ENCODE measurements at regions not wholly inside any gene's neighbourhood (a gene's known extent, or its start where the extent isn't known, plus 50 kb on each side); places are given as distances from the start of the nearest gene placed in this dataset.

DNA sequence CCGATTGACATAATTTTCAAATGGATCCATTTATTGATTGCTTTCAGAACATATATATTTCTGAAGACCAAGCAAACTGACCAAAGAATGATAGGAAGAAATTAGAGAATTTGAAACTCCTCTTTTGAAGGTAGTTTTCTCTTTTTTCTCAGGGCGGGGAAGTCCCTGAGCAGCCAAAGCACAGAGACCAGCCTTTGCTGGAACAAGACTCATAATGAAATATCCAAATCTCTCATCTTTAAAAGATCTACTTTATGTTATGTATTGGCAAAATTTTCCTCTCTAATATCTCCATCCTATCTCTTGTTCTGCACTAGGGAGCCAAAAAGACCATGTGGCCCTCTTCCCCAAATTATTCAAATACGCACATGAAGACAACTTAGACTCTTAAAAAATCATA lies 379.0 kb upstream of the TCF4 start:
- TF ChIP-seq, protein P1, sequence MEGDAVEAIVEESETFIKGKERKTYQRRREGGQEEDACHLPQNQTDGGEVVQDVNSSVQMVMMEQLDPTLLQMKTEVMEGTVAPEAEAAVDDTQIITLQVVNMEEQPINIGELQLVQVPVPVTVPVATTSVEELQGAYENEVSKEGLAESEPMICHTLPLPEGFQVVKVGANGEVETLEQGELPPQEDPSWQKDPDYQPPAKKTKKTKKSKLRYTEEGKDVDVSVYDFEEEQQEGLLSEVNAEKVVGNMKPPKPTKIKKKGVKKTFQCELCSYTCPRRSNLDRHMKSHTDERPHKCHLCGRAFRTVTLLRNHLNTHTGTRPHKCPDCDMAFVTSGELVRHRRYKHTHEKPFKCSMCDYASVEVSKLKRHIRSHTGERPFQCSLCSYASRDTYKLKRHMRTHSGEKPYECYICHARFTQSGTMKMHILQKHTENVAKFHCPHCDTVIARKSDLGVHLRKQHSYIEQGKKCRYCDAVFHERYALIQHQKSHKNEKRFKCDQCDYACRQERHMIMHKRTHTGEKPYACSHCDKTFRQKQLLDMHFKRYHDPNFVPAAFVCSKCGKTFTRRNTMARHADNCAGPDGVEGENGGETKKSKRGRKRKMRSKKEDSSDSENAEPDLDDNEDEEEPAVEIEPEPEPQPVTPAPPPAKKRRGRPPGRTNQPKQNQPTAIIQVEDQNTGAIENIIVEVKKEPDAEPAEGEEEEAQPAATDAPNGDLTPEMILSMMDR (IDR thresholded peaks at IDR 0.05): no peak

DNA sequence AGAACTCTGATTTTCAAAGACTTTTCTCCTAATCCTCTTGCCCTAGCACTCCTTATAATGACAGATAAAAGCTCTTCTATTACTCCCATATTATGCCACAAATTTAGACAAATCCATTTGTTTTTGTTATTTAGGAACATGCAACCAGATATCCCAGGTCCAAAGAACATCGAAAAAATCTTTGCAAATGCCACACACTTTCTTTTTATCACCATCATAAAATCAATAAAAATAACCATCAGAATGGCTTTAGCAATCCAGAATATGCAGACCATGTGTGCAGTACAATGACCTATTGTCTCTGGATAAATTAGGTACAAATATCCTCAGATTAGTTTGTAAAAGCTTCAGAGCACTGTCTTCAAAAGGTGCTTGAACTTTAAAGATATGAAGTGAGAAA lies 376.2 kb upstream of the TCF4 start:
- TF ChIP-seq, protein P1 (IDR thresholded peaks at IDR 0.05): no peak

DNA sequence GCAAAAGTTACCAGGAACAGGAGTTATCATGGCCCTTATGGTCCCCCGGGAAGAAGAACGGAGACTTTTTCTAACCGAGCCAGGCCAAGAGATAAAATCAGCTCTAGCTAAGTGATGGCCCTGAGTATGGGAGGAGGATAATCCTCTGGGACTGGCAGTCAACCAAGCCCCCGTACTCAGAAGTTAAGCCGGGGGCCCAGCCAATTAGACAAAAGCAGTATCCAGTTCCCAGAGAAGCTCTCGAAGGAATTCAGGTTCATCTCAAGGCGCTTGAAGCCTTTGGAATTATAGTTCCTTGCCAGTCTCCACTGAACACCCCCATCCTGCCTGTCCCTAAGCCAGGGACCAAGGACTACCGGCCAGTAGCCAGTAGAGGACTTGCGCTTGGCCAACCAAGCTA lies 365.3 kb upstream of the TCF4 start:
- TF ChIP-seq, protein P1 (IDR thresholded peaks at IDR 0.05): no peak

DNA sequence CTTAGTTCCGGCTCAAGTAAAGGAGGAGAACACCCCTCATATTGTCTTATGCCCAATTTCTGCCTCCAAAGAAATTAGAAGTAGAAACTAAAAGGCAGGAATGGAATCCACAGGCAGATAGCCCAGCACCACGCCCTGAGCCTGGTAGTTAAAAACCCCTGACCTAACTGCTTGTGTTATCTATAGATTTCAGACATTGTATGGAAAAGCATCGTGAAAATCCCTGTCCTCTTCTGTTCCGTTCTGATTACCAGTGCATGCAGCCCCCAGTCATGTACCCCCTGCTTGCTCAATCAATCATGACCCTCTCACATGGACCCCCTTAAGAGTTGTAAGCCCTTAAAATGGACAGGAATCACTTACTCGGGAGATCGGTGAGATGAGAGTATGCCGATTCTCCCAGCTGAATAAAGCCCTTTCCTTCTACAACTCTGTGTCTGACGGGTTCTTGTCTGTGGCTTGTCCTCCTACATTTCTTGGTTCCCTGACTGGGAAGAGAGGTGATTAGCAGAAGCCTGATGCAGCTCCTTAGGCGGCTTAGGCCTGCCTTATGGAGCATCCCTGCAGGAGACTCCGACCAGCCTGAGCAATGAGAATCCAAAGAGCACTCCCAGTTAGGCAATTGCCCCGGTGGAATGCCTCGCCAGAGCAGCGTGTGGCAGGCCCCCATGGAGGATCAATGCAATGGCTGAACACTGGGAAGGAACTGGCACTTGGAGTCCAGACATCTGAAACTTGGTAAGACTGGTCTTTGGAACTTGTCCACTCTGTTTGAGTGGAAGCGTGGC lies 362.6 kb upstream of the TCF4 start:
- TF ChIP-seq, protein P1 (IDR thresholded peaks at IDR 0.05): no peak

DNA sequence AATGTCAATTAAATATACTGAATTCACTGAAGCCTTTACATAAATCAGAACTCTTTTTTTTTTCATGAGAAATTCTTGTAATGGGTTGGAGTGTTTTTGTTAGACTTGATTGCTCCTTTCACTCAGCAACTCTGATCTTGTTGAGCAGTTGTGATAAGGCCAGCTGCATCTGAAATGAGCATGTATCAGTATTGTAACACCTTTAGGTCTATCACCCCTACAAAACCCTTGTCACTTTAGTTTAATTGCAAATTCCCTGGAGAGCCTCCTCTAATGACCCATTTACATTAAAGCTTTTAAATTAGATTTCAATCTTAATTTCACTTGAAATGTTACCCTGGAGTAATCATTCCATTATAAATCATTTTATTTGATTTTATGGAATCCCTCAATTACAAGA lies 346.8 kb upstream of the TCF4 start:
- TF ChIP-seq, protein P1 (IDR thresholded peaks at IDR 0.05): no peak

DNA sequence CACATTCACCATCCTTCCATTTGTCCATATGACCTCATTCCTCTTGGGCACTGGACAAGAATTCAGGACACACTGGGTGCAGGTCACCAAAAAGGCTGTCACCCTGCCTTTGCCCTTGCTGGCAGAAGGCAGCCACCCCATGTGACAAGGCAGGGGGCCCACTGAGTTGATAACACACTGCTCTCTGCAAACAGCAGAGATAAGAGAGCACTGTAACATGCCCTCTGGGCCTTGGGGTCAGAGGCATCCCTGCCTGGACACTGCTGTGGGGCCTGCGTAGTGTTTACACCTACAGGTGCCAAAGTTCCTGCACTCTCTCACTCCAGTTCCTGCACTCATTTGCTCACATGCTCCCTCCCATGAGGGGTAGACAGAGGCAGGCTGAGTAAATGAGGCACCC lies 344.7 kb upstream of the TCF4 start:
- TF ChIP-seq, protein P1 (IDR thresholded peaks at IDR 0.05): no peak

DNA sequence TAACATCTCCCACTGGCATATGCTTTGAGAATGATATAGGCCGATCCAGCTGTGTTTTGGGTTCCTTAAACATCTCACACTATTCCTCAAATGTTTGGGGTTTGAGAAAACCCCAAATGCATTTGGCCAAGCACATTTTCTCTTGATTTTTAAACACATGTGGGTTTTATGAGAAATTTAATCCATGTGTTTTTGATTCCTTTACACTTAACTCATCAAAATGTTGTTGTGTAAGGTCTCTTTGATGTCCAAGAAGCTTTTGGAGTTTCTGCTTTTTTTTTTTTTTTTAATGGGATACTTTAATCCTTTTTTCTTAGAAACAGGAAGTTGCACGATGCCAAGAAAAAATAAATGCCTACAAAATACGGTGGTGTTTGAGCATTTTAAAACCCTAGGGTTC lies 339.8 kb upstream of the TCF4 start:
- TF ChIP-seq, protein P1 (IDR thresholded peaks at IDR 0.05): no peak

DNA sequence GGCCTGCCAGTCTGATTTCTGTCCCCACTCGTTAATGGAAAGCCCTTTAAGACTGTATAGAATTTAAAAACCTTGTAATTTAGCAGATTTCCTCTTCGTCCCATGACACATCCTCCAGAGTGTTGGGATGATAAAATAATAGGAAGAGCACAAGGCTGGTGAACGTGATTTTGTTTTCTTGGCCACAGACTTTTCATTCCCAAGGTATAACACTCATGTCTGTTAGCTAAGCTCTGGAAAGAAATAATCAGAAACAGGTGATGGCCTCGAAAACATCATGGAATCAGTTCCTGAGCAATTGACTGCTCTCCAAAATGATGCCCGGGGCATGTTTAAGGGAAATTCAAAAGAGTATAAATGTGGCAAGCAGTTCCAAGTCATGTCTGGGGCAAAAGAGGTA lies 337.8 kb upstream of the TCF4 start:
- TF ChIP-seq, protein P1 (IDR thresholded peaks at IDR 0.05): no peak
